Ishikawa (cell line): ENCODE measurements at regions not wholly inside any gene's neighbourhood (a gene's known extent, or its start where the extent isn't known, plus 50 kb on each side); places are given as distances from the start of the nearest gene placed in this dataset.

ENCODE experiments used
- CEBPB ChIP-seq: IDR thresholded peaks from 2 replicates; pipeline ENCODE4 v1.6.1; 2012
- CREB1 ChIP-seq: IDR thresholded peaks from 2 replicates; pipeline ENCODE4 v1.6.1; 2012; ENCODE audit warnings: low read depth
- EGR1 ChIP-seq: IDR thresholded peaks from 2 replicates; pipeline ENCODE4 v1.6.1; 2012
- EP300 ChIP-seq: IDR thresholded peaks from 2 replicates; pipeline ENCODE4 v1.6.1; 2012; ENCODE audit warnings: borderline replicate concordance
- FOXM1 ChIP-seq: IDR thresholded peaks from 2 replicates; pipeline ENCODE4 v1.6.1; 2012; ENCODE audit warnings: low read depth, borderline replicate concordance
- NFIC ChIP-seq: IDR thresholded peaks from 2 replicates; pipeline ENCODE4 v1.6.1; 2012
- RAD21 ChIP-seq: IDR thresholded peaks from 2 replicates; pipeline ENCODE4 v1.6.1; 2012; ENCODE audit warnings: low read depth
- TAF1 ChIP-seq: IDR thresholded peaks from 2 replicates; pipeline ENCODE4 v1.6.1; 2012; ENCODE audit warnings: low read depth, mild to moderate bottlenecking
- TCF12 ChIP-seq: IDR thresholded peaks from 2 replicates; pipeline ENCODE4 v1.6.1; 2012; ENCODE audit warnings: low read depth
- TEAD4 ChIP-seq: IDR thresholded peaks from 2 replicates; pipeline ENCODE4 v1.6.1; 2012
- YY1 ChIP-seq: IDR thresholded peaks from 2 replicates; pipeline ENCODE4 v1.6.1; 2012; ENCODE audit warnings: low read depth
- ZBTB7A ChIP-seq: IDR thresholded peaks from 2 replicates; pipeline ENCODE4 v1.6.1; 2012; ENCODE audit warnings: low read depth
- TF ChIP-seq, protein P1 (sequence below): IDR thresholded peaks from 2 replicates; pipeline ENCODE4 v1.6.1; 2012
- TF ChIP-seq, protein P2 (sequence below): IDR thresholded peaks from 2 replicates; pipeline ENCODE4 v1.6.1; 2012
- TF ChIP-seq, protein P3 (sequence below): IDR thresholded peaks from 2 replicates; pipeline ENCODE4 v1.6.1; 2012; ENCODE audit warnings: low read depth, mild to moderate bottlenecking

DNA sequence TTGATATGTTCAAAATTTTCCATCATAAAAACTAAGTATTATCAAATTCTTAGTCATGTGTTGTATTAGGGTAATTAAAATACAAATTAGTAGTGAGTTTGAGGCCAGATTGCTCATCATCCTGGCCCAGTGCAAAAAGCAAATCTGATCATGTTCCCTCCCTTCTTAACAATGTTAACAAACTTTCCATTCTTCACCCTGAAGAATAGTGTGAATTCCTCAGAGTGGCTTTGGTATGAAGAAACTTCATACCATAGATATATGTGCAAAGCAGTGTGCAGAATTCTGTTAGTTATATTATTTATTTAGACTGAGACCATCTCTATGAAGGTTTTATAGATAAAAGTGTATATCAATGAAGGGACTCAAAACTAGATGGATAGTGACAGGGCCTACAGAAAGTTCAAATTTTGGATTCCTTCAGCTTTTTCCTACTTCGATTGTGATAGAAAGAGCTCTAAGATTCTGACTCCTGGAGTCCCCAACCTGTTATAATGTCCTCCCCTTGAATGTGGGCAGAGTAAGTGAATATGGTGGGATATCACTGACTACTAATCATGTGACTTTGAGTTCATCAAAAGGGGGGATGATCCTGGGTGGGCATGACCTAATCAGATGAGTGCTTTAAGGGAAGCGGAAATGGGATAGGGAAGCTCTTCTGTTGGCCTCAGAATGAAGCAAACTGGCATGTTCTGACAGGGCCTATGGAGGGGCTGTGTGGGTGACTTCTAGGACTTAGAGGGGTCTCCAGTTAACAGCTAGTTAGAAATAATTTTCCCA is 271.4 kb downstream of the BTG1 start:
- no peak for TF ChIP-seq EP300

DNA sequence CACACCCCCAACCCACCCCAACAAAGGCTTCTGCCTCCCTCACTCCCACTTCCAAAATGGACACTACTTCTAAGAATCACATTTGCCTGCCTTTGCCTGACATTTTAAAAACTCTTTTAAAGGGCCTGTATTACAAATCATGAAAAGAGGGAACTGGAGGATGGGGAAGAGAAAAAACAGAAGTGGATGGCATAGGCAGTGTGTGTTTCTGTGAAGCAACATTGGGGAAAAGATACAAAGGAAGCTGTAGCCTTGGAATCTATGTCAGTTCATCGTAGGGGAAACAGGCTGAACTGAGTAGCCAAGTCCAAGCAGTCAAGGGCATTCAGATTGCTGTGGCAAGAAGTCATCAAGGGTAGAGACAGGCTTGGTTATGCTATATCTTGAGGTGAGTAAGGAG is 273.9 kb downstream of the BTG1 start:
- TF ChIP-seq, protein P1, sequence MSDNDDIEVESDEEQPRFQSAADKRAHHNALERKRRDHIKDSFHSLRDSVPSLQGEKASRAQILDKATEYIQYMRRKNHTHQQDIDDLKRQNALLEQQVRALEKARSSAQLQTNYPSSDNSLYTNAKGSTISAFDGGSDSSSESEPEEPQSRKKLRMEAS = no peak
- TF ChIP-seq TCF12 = no peak
- no peak for TF ChIP-seq FOXM1
- TF ChIP-seq, protein P2, sequence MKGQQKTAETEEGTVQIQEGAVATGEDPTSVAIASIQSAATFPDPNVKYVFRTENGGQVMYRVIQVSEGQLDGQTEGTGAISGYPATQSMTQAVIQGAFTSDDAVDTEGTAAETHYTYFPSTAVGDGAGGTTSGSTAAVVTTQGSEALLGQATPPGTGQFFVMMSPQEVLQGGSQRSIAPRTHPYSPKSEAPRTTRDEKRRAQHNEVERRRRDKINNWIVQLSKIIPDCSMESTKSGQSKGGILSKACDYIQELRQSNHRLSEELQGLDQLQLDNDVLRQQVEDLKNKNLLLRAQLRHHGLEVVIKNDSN = no peak
- no peak for TF ChIP-seq NFIC
- no peak for TF ChIP-seq CEBPB
- TF ChIP-seq ZBTB7A = no peak
- TF ChIP-seq TEAD4 = no peak
- TF ChIP-seq TAF1 = no peak
- no peak for TF ChIP-seq RAD21
- no peak for TF ChIP-seq CREB1
- TF ChIP-seq EGR1 = no peak
- TF ChIP-seq YY1 = no peak

DNA sequence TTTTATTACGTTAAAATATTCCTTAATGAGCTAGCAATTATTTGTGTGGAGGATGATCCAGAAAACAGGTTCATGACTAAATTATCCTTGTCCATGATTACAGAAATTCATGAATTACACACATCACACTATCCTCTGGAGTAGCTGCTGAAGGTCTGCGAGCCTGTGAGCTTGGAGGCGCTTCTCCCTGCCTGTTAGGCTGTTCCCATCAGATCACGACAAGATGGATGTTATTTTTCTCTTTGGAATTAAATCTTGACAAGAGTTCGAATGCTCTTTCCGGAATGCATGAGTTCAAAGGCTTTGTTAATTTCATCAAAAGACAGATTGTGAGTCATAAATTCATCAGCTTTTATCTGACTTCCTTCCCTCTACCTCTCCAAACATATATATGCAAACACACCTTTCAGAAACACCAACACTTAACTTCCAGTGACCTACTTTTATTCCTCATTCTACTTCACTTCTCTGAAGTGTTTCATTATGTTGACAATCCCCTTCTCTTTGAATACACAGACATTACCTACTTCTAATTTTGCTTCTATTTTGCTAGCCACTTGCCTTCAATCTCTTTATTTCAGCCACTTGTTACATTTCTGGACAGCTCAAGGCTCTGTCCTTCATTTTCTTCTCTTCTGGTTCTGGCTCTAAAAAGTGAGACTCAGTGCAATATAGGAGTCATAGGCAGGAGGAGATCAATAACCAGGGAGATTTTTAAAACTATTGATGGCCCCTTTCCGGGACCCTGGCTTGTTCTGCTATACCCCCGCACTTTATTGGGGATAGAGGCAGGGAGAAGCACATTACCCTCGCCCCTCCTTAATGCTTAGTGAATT is 274.6 kb downstream of the BTG1 start:
- TF ChIP-seq, protein P1 = no peak
- TF ChIP-seq TCF12 = no peak
- TF ChIP-seq FOXM1 = no peak
- TF ChIP-seq CEBPB = no peak
- TF ChIP-seq EP300 = no peak
- no peak for TF ChIP-seq NFIC
- TF ChIP-seq TAF1 = no peak
- no peak for TF ChIP-seq ZBTB7A
- no peak for TF ChIP-seq YY1
- TF ChIP-seq TEAD4 = no peak
- TF ChIP-seq EGR1 = no peak

DNA sequence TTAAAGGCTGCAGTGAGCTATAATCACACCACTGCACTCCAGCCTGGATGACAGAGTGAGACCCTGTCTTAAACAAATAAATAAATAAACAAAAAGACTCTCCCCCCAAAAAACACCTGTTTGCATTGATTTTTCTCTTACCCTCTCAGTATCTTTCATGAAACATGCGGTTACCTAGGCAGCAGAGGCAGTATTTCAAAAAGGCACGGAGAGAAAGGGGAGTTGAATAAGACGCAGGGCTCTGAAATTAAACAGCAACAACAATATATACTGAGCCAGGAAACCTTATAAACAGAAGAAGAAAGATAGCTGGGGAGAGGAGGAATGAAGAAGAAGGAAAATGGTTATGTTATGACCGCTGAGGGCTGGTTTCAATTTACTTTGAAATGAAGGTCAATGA is 277.6 kb downstream of the BTG1 start:
- no peak for TF ChIP-seq EGR1
- TF ChIP-seq, protein P2 = no peak
- no peak for TF ChIP-seq TEAD4
- TF ChIP-seq ZBTB7A = no peak
- TF ChIP-seq EP300 = no peak
- TF ChIP-seq CREB1 = no peak
- no peak for TF ChIP-seq CEBPB
- TF ChIP-seq, protein P1 = no peak

DNA sequence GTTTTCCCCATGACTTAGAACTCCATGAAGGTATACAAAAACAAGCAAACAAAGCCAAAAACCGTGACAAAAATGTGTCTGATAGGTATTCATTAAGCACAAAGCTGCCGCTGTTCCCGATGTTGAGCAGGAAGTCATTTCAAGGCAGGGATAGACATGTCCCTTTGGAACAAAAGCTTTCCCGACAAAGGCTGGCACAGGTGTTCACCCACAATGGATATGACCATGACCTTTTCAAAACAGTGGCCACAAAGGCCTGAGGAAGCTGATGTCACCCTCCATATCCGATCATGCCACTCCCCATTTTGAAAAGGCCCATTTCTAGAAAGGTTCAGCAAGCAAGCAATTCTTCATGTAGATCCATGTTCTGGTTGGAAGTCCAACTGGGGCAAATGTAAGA is 279.1 kb downstream of the BTG1 start:
- TF ChIP-seq CREB1 = no peak

DNA sequence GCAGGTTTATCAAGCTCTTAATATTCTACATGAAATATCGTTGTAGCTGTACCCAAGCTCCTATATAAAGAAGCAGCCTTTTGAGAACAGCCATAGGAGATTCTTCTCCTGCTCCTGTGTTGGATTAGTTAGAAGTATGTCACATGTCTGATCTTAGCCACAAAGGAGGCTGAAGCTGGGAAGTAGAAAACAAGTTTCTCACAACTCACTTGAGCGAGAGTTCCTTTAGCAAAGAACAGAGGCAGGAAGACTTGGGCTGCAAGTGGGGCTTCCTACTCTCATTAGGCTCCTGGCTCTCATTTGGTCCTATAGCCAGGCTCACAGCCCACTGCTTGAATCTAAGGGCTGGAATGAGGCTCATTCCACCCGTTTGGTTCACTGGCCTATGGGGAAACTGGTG is 281.9 kb downstream of the BTG1 start:
- no peak for TF ChIP-seq FOXM1
- TF ChIP-seq, protein P2 = no peak
- TF ChIP-seq TAF1 = no peak
- TF ChIP-seq ZBTB7A = no peak
- no peak for TF ChIP-seq EGR1
- TF ChIP-seq, protein P1 = no peak
- TF ChIP-seq YY1 = no peak
- no peak for TF ChIP-seq EP300
- TF ChIP-seq, protein P3, sequence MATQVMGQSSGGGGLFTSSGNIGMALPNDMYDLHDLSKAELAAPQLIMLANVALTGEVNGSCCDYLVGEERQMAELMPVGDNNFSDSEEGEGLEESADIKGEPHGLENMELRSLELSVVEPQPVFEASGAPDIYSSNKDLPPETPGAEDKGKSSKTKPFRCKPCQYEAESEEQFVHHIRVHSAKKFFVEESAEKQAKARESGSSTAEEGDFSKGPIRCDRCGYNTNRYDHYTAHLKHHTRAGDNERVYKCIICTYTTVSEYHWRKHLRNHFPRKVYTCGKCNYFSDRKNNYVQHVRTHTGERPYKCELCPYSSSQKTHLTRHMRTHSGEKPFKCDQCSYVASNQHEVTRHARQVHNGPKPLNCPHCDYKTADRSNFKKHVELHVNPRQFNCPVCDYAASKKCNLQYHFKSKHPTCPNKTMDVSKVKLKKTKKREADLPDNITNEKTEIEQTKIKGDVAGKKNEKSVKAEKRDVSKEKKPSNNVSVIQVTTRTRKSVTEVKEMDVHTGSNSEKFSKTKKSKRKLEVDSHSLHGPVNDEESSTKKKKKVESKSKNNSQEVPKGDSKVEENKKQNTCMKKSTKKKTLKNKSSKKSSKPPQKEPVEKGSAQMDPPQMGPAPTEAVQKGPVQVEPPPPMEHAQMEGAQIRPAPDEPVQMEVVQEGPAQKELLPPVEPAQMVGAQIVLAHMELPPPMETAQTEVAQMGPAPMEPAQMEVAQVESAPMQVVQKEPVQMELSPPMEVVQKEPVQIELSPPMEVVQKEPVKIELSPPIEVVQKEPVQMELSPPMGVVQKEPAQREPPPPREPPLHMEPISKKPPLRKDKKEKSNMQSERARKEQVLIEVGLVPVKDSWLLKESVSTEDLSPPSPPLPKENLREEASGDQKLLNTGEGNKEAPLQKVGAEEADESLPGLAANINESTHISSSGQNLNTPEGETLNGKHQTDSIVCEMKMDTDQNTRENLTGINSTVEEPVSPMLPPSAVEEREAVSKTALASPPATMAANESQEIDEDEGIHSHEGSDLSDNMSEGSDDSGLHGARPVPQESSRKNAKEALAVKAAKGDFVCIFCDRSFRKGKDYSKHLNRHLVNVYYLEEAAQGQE = no peak
- no peak for TF ChIP-seq TCF12
- no peak for TF ChIP-seq RAD21
- no peak for TF ChIP-seq TEAD4
